GM18907 (cell line): ENCODE measurements at regions not wholly inside any gene's neighbourhood (a gene's known extent, or its start where the extent isn't known, plus 50 kb on each side); places are given as distances from the start of the nearest gene placed in this dataset.

Source experiments
- ATAC-seq: cut with Tn5 transposase; IDR thresholded peaks from one replicate; pipeline ENCODE4 v1.9.1; 2021; ENCODE audit warnings: mild to moderate bottlenecking, moderate library complexity; ENCODE audit not compliant: unreplicated experiment

DNA sequence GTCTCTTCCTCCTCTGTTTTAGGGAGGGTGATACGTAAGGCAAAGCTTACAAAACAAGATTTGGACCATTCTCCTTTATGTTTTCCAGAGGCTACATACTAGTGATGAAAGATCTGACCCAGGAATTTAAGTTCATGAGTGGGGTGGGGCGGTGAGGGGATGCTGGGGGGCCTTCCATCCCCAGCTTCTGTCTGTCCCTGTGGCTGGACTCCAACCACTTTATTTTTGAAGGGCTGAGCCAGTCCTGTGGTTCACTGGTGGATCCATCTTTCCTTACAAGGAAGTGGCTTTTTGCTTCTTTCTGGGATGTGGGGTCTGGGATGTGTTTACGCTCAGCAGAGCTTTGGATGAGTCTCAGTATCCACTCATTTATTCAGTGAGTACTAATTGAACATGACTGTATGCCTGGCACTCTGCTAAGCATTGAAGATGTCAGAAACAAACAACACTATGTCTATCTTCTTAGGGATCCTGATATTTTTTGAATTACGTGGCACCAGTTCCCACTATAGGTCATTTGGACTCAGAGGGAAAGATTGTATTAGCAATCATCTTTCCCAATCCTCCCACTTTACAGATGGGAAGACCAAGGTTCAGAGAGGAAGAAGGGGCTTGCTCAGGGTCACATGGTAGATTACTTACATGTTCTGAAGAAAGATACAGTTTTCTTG is 291.8 kb upstream of the TBX3 start:
- ATAC-seq: no peak

DNA sequence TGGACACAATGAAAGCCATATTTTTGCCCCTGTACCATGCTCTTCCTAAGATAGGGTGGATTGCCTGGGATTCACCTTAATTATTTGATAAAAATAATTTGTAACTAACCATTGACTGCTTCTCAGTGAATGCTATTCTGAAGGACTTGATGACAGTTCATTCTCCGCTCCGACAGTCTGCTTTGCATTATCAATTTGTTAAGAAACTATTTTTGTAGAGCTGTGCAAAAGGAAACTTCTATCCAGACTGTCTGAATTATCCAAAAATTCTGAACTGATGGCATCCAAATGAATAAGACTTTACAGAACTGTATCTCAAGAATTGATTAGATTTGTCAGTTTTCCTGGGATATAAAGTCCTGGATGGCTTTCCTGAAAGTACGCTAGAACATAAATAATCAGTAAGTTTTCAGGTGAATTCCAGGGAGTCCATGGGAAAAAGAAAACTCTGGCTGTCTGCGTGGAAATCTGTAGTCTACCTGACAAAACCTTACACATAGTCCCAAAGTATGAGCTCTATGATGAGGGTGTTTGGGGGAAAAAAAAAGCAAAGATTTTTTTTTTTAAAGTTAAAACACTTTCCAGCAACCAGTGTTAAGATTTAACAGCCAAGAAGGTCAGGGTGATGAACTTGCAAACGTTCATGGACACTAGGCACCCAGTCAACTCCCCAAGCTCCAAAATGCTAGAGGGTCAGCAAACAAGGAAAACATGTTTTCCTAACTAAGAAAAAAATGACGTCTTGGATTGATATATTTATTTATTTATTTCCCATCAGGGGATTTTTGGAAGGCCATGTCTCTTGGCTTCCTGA is 291.1 kb upstream of the TBX3 start:
- ATAC-seq: no peak

GRCh38 chr12:114974333-114974732 is 290.4 kb upstream of the TBX3 start:
- ATAC-seq: no peak

- no peak for ATAC-seq
These were observed 284.8 kb upstream of the TBX3 start for GRCh38 chr12:114968727-114969126.

- no peak for ATAC-seq
These were observed 283.2 kb upstream of the TBX3 start for GRCh38 chr12:114967151-114967550.

- ATAC-seq: no peak
These were observed 280.9 kb upstream of the TBX3 start for GRCh38 chr12:114964841-114965240.

DNA sequence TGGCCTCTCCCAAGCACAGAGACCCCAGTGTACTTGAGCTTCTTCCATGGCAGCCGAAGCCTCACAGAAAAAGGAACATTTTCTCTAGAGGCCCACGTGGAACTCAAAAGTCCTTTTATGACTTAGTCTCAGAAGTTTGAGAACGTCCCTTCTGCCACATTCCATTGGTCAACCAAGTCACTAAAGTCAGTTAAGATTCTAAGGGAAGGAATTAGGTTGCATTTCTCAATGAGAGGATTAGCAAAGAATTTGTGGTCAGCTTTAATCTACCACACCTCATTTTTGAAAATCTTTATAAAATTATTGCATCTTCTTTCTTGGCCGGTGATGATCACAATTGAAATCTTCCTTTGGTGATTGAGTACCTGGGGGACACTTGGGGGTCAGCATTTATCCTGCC is 279.9 kb upstream of the TBX3 start:
- ATAC-seq: no peak

DNA sequence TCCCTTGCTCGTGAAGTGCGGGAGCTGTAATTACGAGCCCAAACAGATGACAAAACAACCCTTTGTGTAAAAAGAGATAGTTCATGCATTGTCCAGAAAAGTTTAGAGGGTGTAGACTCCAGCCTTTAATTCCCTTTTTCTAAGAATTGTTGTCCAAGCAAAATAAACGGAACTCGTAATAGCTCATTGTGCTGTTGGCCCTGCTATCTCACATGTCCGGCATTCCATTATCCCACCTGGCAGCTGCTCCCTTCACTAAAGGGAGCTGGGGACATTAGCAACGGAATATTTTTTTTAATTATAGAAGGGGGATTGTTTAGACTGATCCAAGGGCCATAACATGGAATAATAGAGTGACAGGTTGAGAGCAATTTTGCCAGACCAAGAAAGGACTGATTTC is 277.5 kb upstream of the TBX3 start:
- ATAC-seq: no peak

GRCh38 chr12:114958538-114958937 is 274.6 kb upstream of the TBX3 start:
- ATAC-seq: no peak

DNA sequence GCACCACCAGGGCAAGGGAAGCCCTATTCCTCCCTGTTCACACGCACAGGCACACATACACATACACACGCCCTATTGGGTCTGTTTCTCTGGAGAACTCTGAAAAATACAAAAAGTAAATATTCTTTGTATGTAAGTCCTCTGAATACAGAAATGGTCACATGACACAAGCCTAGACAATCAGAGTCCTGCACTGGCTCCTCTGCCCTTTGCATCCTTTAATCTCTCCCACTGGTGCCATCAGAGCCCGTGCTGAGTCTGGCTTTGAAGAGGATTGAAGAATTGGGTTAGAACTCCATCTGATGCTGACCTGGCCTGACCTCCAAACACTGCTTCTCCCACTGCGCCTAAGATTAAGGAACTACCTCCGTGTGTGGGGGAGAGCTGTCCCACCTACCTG is 273.2 kb upstream of the TBX3 start:
- ATAC-seq: no peak

GRCh38 chr12:114955414-114956014 is 271.5 kb upstream of the TBX3 start:
- no peak for ATAC-seq

- ATAC-seq: no peak
These were observed 270.6 kb upstream of the TBX3 start for GRCh38 chr12:114954511-114955055.

DNA sequence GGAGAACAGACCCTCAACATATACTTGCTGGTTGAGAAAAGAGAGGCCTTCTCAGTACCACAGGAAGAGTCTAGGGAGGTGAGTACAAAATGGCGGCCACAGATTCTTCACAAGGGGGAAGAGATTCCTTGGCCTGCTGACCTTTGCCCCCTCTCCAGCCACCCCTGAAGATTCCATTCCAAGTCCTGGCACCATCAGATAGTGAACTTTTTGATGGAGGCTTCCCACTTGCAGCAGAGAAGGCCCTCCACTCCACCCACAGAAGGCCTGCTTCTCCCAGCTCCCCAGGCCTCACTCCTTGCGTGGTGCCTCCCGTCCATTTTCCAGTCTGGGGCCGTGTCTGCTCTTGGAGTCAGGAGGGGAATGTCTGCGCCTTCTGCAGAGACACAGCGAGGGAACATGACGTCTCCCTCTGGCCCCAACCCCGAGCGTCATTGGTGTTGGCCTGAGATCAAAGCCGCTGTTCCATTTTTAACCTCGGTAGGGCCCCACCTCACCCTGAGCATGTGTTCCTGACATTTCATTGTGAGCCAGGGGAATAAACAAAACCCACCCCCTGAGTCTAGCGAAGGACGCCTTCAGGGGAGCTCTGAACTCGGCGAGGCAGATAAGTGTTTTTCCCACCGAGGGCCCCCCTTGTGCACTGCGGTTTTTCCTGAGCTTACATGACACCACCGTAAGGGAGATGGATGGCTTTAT is 268.7 kb upstream of the TBX3 start:
- no peak for ATAC-seq

DNA sequence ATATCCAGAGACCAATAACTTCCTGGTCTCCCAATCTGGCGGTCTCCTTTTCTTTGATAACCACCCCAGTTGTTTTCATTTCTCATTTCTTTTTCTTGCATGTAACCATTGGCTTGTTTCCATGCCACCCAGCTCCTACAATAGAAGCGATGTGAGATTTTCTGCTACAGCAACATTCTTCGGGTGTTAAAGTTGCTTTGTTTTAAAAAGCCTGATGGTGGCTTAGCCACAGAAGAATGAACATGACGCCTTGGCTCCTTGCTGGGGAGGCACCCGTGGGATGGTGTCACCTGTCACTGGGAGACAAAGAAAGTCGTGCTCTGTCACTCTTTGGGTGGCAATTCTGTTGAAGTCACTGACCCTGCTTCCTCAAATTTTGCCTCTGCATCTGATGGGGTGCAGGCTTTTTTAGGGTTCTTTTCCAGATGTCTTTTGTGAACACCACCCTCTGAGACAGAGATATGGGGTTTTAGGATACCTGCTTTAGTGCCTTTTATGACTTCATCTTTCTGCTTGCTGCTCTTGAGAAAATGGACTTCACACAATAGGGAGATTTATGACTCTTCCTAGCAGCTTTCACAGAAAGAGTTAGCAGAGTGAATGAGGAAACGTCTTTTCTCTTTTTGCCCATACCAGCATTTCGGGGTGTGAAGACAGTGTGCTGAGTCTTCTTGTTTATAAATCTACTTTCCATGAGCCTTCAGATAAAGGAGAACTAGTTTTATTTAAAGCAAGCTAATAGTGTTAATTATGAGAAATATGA is 265.3 kb upstream of the TBX3 start:
- no peak for ATAC-seq

DNA sequence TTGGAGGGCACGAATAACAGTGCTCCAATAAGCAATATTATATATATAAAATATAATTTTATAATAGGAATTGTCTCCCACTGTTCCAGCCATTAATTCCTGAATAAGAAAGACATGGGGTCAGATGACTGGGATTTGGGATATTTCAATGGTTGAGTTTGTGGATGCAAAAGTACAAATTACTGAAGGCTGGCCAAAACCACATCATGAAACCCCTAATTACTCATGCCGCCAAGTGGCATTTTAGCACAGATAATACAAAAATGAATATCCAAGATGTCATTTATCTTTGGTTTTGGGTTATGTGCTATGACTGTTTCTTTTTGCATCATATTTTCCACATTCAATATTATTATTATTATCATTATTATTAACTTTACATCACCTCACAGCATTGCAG is 261.4 kb upstream of the TBX3 start:
- no peak for ATAC-seq

GRCh38 chr12:114944736-114945135 is 260.8 kb upstream of the TBX3 start:
- no peak for ATAC-seq

GRCh38 chr12:114943601-114944000 is 259.6 kb upstream of the TBX3 start:
- no peak for ATAC-seq

- ATAC-seq: no peak
These were observed 254.7 kb upstream of the TBX3 start for GRCh38 chr12:114938487-114939210.

GRCh38 chr12:114936148-114937079 is 252.4 kb upstream of the TBX3 start:
- ATAC-seq: no peak
